ENCODE measurements at regions not wholly inside any gene's neighbourhood (a gene's known extent, or its start where the extent isn't known, plus 50 kb on each side); places are given as distances from the start of the nearest gene placed in this dataset.

- TF ChIP-seq CTCF (IDR thresholded peaks at IDR 0.05) (no peak), POLR2A (IDR thresholded peaks at IDR 0.05) (no peak)
These were observed 130.4 kb downstream of the GLI2 start for GRCh38 chr2:120866071-120866470.
